Epithelial cell of esophagus (primary cell): ENCODE measurements at regions not wholly inside any gene's neighbourhood (a gene's known extent, or its start where the extent isn't known, plus 50 kb on each side); places are given as distances from the start of the nearest gene placed in this dataset.

ENCODE experiments used
- DNase-seq: peaks from one replicate; pipeline ENCODE4 v3.0.0; 2010; ENCODE audit warnings: low read depth
- H3K4me3 ChIP-seq: 2 replicates; pipeline ENCODE4 v1.5.1; 2011; ENCODE audit warnings: mild to moderate bottlenecking, low read length, control low read depth
- TF ChIP-seq, protein P1 (sequence below): IDR thresholded peaks from 2 replicates; pipeline ENCODE4 v1.5.1; 2011; ENCODE audit warnings: low read depth, mild to moderate bottlenecking, low read length, control low read depth, inconsistent platforms; ENCODE audit not compliant: insufficient read depth; ENCODE audit errors: missing control alignments

DNA sequence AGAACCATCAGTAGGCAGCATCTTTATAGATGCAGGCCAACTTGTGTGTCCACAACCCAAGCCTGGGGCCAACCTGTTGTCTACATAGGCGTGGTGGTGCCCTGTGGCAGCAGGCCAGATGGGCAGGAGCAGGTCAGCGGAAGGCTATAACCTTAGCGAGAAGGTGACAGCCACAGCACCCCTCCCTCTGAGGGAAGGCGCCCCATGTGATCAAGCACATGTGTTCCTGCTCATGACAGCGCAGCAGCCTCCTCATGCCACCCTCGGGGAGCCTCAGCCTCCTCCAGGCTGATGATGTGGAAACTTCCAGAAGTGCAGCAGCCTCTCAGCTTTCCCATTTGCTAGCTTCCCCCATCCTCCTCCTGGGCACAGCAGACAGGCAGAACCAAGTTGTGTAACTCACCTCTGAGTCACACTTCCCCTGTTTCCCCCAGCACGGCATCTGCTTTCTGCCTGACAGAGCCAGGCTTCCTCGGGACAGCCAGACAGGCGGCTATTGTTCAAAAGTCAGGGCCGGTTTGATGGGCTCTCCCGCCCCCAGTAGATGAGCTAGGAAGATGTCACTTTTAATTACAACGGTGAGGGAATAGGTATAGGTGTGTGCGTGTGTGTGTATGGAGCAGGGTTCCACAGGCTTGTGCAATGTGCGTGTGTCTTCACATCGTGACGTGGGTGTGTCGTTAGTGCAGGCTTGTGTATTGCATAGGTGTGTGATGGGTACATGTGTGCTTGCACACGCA, 312.0 kb upstream of the ZMIZ1 start:
- TF ChIP-seq, protein P1, sequence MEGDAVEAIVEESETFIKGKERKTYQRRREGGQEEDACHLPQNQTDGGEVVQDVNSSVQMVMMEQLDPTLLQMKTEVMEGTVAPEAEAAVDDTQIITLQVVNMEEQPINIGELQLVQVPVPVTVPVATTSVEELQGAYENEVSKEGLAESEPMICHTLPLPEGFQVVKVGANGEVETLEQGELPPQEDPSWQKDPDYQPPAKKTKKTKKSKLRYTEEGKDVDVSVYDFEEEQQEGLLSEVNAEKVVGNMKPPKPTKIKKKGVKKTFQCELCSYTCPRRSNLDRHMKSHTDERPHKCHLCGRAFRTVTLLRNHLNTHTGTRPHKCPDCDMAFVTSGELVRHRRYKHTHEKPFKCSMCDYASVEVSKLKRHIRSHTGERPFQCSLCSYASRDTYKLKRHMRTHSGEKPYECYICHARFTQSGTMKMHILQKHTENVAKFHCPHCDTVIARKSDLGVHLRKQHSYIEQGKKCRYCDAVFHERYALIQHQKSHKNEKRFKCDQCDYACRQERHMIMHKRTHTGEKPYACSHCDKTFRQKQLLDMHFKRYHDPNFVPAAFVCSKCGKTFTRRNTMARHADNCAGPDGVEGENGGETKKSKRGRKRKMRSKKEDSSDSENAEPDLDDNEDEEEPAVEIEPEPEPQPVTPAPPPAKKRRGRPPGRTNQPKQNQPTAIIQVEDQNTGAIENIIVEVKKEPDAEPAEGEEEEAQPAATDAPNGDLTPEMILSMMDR, result no peak
- DNase-seq, result peak; percentile 97
- no peak overlapping the region for H3K4me3 ChIP-seq

DNA sequence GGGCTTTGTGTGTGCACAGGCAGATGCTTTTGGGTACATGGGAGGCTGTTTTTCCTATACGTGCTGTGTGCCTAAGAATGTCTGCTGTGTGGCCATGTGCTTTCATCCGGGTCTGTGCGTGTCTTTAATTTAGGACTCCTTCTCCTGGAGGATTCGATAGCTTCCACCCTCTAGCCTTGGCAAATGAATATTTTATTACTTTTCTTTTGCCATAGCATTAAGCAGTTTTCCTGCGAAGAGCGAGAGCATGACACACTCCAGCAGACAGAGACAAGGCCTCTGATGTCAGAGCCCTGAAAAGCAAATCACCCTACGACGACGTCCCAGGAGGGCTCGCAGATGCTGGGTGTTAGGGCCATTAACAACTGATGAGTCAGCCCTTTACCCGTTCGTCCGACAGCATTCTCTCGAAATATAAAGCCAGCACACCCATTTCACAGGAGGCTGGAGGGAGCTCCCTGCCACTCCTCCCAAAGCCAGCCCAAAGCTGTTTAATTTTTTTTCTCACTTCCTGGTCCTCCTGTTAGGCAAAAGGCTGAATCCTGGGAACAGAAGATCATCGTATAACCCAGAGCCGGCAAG, 311.3 kb upstream of the ZMIZ1 start:
- TF ChIP-seq, protein P1, result no peak
- H3K4me3 ChIP-seq, result no peak overlapping the region
- DNase-seq, result peak; percentile 6

DNA sequence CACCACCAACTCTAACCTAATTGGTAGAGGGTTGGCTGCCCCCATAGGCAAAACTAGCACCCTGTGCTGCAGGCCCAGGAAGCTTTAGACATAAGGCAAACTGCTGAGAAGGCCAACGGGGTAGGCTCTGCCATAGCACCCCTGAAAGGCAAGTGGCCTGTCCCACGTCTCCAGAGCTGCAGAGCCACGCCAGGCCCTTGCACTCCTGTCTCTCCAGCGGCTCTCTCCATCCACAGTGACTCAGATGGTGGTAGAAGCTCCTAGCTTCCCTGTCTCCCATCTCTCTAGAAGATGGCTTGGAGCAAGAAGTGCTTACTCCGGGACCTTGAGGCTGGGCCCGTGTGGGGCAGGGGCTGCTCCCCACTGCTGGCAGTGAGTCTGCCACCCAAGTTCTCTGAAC, 310.6 kb upstream of the ZMIZ1 start:
- DNase-seq, result no peak
- no peak overlapping the region for H3K4me3 ChIP-seq
- TF ChIP-seq, protein P1, result no peak

DNA sequence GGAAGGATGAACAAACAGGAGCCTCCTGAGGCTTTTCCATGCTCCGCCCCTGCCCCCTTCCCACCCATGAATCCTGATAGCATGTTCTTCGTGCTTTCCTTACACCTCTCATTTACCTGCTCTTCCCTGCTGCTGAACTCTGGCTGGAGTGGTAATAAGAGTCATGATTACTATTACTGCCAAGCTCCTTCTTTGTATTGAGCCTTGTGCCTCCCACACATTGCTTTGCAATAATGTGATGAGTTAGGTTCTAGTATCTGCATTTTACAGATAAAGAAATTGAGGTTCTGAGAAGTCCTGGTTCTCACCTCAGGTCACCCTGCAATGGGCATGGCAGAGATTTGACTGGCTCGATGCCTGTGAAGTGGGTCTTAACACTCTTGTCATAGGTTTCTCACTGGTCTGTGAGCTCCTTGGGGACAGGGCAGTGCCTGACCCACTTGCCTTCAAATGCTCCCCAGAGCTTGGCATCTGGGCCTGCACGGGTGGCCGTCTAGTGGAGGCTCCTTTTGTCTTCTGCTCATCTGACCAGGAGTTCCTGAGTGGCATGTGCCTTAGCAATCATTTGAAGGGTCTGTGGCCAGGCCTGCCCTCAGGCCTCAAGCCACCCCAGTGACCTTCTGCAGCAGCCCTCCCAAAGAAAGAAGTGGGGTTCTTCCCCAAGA, 309.2 kb upstream of the ZMIZ1 start:
- TF ChIP-seq, protein P1, result no peak
- DNase-seq, result no peak
- H3K4me3 ChIP-seq, result no peak overlapping the region

DNA sequence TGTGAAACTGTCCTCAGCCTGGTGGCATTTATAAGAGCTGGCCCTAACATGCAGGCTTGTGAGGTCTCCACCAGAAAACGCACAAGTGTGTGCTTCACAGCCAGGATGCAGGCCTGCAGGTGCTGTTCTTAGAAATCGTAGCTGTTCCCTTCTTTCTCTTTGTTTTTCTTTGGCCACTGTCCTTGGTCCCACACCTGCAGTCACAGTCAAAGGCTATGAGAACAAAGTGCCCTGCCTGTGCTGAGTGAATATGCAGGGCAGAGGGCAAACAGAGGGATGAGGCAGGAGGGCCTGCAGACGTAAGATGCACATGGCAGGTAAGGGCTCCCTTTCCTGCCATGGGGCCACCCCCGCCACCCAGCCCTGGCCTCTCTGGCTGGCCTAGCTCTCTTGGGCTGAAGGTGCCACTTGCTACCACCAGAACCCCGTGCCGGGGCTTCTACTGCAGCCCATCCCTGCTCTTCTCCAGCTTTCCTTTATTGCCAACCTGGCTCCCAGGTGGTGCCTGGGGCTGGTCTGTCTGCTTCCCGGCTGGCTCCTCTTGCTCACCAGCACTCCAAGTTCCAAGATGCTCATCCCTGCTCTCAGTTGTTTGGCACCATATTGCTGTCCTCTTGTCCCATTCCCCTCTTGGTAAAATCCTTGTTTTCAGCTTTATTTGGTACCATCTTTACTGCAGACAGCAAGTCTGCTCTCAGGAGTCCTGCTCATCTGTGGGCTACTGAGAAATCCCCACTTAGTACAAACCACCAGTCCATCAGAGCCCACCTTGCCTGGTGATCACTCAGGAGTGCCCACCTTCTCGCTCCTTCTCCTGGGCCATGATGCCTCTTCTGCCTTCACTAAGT, 308.1 kb upstream of the ZMIZ1 start:
- no peak overlapping the region for H3K4me3 ChIP-seq
- no peak for DNase-seq
- TF ChIP-seq, protein P1, result no peak

DNA sequence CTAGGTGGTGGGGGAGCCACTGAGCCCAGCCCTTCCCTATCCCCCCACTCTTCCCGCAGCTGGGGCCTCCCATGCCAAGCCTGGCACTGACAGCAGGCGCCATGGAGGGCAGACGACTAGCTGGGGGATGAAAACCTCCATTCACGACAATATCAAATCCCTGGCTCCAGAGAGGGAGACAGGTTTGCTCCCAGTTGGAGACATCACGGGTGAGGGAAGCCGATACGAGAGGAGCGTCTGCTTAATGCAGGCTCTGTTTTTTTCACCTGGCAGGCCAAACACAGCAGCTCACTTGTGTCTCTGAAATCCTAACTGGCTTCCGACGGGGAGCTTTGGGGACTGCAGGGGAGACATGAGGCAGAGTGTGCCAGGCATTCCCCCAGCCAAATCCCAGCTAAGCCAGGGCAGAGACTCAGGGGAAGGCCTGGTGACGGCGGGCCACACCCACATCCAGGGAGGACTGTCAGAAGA, 307.4 kb upstream of the ZMIZ1 start:
- DNase-seq, result no peak
- no peak overlapping the region for H3K4me3 ChIP-seq
- TF ChIP-seq, protein P1, result no peak
